ENCODE measurements at regions not wholly inside any gene's neighbourhood (a gene's known extent, or its start where the extent isn't known, plus 50 kb on each side); places are given as distances from the start of the nearest gene placed in this dataset.

- no peak for TF ChIP-seq POLR2A (IDR thresholded peaks at IDR 0.05; ENCODE audit: low read depth)
- no peak for TF ChIP-seq EP300 (IDR thresholded peaks at IDR 0.05)
- TF ChIP-seq CTCF (IDR thresholded peaks at IDR 0.05): no peak
Observed at GRCh38 chr1:29697391-29697780, 461.1 kb downstream of the PTPRU start.

Data from esophagus muscularis mucosa (tissue), 4 donors.